GM03348 (cell line): ENCODE measurements at regions not wholly inside any gene's neighbourhood (a gene's known extent, or its start where the extent isn't known, plus 50 kb on each side); places are given as distances from the start of the nearest gene placed in this dataset.
A peak's percentile ranks its signal among the peaks of the same experiment; 100 is the strongest.

Source experiments
- DNase-seq: peaks from one replicate; pipeline ENCODE4 v3.0.0; 2012; ENCODE audit warnings: low spot score

GRCh38 chr19:30128211-30128610 is 186.2 kb downstream of the URI1 start:
- DNase-seq: no peak

DNA sequence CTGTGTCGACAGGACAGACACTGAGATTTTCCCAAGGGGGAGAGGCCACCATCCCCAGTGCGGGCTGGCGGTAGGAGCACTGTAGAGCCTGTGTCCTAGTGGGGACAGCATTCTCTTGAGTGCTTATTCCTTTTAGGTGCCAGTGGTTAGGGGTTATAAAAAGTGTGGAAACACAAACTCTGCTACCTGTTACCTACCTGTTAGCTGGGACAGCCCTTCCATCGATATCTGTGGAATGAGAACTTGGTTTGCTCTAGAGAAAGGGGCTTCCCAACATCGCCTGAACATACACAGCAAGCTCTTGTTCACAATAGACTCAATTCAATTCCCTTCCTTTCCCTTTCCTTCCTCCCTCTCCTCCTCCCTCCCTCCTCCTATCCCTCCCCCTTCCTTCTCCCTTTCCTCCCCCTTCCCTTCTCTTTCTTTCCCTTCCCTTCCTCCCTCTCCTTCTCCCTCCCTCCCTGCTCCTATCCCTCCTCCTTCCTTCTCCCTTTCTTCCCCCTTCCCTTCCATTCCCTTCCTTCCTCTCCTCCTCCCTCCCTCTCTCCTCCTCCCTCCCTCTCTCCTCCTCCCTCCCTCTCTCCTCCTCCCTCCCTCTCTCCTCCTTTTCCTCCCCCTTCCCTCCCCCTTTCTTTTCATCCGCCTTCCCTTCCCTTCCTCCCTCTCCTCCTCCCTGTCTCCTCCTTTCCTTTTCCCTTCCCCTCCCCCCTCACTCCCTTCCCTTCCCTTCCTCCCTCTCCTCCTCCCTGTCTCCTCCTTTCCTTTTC is 188.5 kb downstream of the URI1 start:
- no peak for DNase-seq

DNA sequence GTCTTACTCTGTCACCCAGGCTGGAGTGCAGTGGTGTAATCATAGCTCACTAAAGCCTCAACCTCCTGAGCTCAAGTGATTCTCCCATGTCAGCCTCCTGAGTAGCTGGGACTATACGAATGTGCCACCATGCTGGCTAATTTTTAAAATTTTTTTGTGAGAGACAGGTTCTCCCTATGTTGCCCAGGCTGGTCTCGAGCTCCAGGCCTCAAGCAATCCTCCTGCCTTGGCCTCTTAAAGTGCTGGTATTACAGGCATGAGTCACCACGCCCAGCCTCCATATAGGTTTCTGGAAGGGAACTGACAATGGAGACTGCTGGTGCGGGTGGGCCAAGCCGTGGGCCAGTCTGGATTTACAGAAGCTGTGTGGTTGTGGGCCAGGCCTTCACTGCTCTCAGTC is 189.2 kb downstream of the URI1 start:
- no peak for DNase-seq

GRCh38 chr19:30131722-30132291 is 189.8 kb downstream of the URI1 start:
- no peak for DNase-seq

DNA sequence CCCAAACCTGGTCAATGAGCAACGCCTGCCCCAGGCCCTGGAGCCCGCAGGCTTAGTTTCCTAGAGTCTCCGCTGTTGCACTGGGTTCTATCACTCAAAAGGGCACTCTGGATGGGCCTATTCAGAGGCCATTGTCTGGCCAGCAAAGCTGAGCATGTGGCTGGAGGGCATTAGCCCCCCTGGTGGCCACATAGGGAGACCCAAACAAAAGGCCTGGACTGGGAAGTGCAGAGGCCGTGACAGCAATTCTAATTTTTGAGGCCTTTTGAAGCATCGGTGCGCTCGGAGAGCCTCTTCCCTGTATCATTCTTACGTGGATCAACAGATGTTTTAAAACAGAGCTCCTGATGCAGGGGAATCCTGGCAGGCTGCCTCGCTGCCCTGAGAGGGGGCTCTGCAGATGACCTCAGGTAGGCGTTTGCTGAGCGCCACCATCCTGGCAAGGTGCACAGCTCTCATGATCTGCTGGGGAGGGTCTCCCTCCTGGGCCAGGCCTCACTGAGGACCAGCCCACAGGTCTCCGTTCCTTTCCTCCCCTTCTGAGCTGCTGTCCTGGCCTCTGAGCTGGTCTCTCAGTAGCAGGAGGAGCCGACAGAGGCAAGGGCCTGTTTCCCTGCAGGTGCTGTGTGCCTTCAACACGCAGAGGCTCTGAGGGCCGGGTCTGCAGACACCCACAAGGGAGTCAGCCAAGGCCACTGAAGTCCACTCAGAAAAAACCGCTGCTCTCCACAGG is 190.5 kb downstream of the URI1 start:
- no peak for DNase-seq

GRCh38 chr19:30133803-30134202 is 191.8 kb downstream of the URI1 start:
- no peak for DNase-seq

DNA sequence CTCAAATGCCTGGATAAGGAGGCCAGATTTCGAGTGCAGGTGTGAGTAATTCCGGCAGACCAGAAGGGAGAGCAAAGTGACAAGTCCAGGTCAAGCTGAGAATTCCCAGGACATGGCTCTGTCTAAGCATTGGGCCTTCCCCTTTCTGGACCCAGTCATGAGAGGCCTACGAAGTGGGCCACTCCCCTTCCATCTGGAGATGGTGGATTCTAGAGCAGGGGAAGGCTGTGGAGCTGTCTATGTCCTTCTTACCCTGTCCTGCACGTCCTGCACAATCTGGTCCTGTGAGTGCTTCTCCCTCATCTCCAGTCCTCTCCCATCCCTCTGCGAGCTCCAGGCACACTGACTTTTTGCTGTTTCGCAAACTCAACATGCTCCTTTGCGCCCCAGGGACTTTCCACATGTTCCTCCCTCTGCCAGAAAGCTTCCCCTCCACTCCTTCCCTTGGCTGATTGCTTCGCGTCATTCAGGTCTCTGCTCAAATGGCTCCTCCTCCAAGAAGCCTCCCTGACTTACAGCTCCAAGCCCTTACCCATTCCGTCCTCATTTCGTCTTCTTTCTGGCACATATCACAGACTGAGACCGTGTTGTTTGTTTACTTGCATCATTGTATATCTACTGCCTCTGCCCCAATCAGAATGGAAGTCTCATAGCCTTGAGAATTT is 193.2 kb downstream of the URI1 start:
- DNase-seq: no peak

GRCh38 chr19:30135797-30136196 is 193.8 kb downstream of the URI1 start:
- no peak for DNase-seq

- DNase-seq: no peak
Measured at GRCh38 chr19:30136611-30137195, 194.7 kb downstream of the URI1 start.

DNA sequence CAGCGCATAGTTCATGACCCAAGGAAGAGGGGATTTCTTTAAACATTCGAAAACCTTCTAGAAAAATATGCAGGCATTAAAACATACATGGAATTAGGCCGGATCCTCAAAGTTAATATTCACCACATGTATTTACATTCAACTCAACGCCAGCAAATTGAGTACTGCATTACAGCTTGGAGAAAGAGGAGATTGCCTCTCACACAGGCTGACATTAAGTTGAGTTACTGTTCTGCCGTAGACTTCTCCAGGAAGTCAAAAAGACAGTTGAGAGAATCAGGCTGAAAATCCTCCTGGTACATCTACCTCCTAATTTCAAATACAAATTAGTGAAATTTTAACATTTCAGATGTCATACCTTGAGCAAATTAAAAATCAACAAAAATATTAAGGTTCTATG is 195.7 kb downstream of the URI1 start:
- DNase-seq: no peak

DNA sequence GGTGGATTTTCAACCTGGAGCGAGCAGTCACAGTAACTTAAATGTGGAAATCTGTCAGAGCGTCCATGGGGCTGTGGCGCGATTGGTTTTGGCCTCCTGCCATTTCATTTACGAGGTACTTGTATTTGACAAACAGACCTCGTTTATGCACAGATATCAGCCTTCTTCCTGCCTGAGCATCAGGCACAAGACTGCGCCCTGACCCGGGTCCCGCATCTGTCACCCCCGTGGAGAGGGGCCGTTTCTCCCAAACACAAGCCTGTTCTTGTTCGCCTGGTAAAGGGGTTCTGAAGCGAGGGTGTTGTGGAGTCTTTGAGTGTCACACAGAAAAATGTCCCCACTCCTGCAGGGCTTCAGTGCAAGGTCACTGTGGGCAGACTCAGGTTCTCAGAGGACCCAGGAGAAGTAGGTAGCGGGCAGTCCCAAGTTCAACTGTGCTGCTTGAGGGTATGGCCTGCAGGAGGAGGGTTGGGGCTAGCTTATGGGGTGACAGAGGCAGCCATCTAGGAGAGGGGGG is 202.3 kb downstream of the URI1 start:
- no peak for DNase-seq

DNA sequence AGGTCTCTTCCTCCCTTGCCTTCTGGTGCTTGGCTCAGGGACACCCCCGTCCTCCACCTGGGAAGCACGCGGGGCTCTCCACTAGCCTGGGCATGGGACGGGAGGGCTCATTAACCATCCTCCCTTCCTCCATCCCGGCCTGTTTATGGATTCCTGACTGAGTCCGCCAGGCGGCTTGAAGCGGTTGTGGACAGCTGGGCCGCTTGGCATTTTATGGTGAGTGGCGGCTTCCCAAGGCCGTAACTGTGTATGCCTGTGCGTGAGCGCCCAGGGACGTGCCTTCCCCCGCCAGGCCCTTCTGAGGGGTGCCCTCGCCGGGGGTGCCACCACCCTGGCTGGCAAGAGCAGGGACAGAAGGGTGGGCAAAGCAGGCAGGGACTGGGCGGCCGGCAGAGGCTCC is 202.8 kb downstream of the URI1 start:
- DNase-seq: no peak

DNA sequence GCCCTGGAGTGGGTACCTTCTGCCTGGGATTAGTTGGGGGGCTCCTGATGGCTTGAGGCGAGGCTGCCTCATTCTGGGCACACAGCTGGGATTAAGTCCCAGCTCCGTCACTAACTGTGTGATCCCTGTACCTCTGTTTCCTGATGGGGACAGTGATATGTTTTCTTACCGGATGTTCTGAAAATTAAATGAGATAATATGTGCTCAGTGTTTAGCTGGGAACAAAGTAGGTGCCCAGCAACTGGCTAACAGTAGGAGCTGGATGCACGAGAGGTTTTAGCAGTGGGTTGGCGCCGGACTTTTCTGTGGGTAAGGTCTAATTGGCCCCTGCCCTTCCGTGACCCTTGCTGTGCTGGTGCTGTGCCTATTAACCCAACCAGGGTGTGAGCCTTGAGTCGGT is 203.4 kb downstream of the URI1 start:
- DNase-seq: no peak

DNA sequence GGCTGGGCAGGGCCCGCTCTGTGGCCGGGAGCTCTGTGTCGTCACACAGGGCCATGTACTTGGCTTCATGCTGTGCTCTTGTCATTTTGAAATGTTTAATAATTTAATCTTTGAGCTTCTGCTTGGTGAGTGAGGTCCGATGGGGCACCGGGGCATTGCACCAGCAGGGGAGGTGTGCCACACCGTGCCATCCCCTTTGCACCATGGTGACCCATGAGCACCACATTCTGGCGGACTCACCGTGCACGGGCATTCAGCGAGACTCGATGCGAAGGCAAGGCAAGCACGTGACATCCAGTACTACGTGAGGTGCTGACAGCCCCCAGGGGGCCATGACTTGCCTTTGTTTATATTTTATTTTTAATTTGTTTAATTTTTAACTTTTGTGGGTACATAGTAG is 204.3 kb downstream of the URI1 start:
- DNase-seq: no peak

DNA sequence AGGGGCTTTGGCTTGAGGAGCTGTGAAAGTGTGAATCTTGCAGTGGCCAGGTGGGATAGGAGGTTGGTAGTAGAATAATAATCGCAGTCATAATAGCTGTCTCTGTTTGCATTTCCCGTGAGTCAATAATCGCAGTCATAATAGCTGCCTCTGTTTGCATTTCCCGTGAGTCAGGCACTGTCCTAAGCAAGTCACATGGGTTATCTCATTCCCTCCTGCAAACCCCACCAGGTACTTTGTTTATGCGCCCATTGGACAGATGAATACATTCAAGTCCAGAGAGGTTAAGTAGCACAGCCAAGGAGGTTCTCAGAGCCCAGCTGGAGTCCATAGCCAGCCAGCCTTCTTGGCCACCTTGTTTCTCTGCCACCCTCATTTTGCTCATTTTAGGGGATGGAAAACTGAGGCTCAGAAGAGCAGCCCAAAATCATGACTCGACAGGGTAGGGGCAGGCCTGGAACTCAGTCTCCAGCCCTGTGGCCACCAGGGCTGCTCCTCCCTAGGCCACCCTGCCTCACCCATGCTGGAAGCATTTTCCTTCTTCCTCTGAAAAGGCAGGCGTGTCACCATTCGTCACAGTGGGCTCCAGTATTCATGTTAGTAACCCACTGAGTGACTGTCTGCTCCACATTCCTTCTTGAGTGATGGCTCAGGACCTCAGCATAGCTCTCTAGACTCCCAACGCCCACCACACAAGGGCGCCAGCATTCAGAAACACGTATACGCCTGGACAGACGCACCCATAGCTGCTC is 206.2 kb downstream of the URI1 start:
- DNase-seq: no peak

DNA sequence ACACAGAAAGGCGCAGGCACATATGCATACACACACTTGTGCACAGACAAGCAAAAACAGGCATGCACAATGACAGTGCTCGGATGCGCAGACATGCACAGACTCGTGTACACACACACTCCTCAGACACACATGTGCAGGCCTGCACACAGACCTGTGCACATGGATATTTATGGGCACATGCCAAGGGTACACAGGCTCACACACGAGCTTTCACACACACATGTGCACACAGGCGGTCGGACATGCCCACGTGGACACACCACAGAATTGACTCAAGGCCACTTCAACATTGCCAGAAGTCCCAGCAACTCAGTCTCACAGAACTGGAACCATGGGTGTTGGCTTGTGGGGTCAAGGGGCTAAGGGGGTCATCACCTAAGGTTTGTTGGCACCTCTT is 206.8 kb downstream of the URI1 start:
- no peak for DNase-seq

GRCh38 chr19:30149300-30149699 is 207.3 kb downstream of the URI1 start:
- no peak for DNase-seq

DNA sequence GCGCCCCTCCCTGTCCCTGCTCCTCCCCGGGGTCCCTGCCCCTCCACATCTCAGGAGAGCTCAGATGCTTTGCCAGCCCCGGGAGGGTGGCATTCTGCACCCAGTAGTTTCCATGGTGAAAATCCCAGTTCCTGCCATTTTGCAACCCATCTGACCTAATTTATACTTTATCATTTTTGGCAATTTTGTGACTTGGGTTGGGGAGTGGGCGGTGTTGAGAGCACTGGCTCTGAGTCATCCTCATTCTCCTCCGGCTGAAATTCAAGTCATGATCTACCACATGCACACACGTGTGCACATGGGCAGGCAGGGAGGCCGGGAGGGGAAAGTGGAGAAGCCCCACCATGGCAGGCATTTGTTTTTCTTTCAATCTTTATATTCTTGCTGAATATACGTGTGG is 208.6 kb downstream of the URI1 start:
- DNase-seq: peak; percentile 24

DNA sequence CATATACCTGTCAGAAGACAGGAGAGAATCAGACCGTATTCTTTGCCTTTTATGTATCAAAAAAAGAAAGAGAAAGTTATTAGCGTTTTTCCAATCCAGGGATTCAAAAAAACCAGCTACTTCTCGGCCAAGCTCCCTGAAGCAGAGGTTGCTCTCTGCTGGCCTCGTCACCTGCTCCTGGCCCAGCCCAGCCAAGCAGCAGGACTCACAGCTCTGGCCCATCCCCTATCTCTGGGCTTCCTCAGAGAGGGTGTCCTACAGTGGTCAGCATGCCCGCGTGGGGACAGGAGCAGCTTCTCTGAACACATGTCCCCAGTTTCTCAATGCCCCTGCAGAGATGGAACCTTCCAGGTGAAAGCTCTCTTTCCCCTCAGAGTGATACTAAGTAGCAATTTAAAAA is 209.0 kb downstream of the URI1 start:
- DNase-seq: no peak

DNA sequence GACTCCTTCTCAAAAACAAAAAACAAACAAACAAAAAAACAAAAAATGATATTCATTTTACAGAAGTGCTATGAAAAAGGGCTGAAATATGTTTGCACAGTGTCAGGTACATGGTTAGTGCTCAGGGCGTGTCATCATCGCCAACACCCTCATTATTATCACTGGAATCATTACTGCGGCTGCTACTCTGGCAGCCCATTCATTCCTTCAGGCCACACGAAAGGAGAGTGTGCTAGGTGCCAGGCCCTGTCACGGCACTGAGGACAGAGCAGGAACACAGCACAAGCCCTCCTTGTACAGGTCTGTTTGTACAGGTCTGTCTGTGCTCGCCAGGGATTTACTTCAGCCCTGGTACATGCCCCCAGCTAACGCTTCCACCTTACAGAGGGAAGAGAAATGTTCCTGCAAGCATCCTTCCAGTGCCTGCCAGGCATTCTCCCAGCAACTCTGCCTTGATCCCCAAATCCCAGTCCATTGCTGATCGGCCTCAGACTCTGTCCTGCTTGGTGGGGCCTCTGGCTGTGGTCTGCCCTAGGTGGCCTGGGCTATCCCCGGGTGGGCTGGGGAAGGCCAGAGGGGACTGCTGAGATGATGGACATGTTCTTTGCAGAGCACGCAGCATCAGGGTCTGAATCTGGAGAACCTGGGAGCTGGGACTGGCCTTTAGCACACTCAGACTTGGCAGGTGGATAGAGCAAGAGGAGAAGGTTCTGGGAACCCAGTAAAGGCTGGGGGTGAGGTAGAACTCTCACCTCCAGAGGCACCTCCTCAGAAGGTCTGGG is 210.7 kb downstream of the URI1 start:
- no peak for DNase-seq
